H9 (cell line): ENCODE measurements at regions not wholly inside any gene's neighbourhood (a gene's known extent, or its start where the extent isn't known, plus 50 kb on each side); places are given as distances from the start of the nearest gene placed in this dataset.
A peak's percentile ranks its signal among the peaks of the same experiment; 100 is the strongest.

Source experiments
- DNase-seq: peaks from one replicate; pipeline ENCODE4 v3.0.0-alpha.2; 2017
- H2AFZ ChIP-seq: one replicate; pipeline ENCODE4 v1.6.1; 2013; ENCODE audit warnings: mild to moderate bottlenecking, low read length, control low read depth, moderate library complexity
- H2AK5ac ChIP-seq: 2 replicates; pipeline ENCODE4 v1.6.1; 2013; ENCODE audit warnings: low read length, control low read depth, mixed read lengths; ENCODE audit not compliant: insufficient read length
- H2BK120ac ChIP-seq: one replicate; pipeline ENCODE4 v1.6.1; 2013; ENCODE audit warnings: low read depth, mild to moderate bottlenecking, low read length, control low read depth, inconsistent platforms; ENCODE audit not compliant: poor library complexity, severe bottlenecking
- H2BK12ac ChIP-seq: 2 replicates; pipeline ENCODE4 v1.6.1; 2013; ENCODE audit warnings: low read length, control low read depth, mixed read lengths, low read depth; ENCODE audit not compliant: insufficient read length
- H2BK15ac ChIP-seq: 2 replicates; pipeline ENCODE4 v1.6.1; 2013; ENCODE audit warnings: low read depth, low read length, control low read depth
- H2BK20ac ChIP-seq: one replicate; pipeline ENCODE4 v1.6.1; 2013; ENCODE audit warnings: low read depth, mild to moderate bottlenecking, low read length, control low read depth, inconsistent platforms; ENCODE audit not compliant: poor library complexity, severe bottlenecking
- H2BK5ac ChIP-seq: 2 replicates; pipeline ENCODE4 v1.6.1; 2013; ENCODE audit warnings: low read length, control low read depth, mixed read lengths; ENCODE audit not compliant: insufficient read length
- H3K14ac ChIP-seq: 2 replicates; pipeline ENCODE4 v1.6.1; 2013; ENCODE audit warnings: low read length, control low read depth; ENCODE audit not compliant: insufficient read depth
- H3K18ac ChIP-seq: 2 replicates; pipeline ENCODE4 v1.6.1; 2013; ENCODE audit warnings: low read depth, mild to moderate bottlenecking, mixed read lengths, low read length, control low read depth; ENCODE audit not compliant: insufficient read length
- H3K23ac ChIP-seq: 2 replicates; pipeline ENCODE4 v1.6.1; 2013; ENCODE audit warnings: low read length, control low read depth, mixed read lengths, low read depth; ENCODE audit not compliant: insufficient read length
- H3K23me2 ChIP-seq: 2 replicates; pipeline ENCODE4 v1.6.1; 2013; ENCODE audit warnings: low read depth, mild to moderate bottlenecking, mixed read lengths, low read length, control low read depth; ENCODE audit not compliant: insufficient read length, poor library complexity, severe bottlenecking
- H3K27ac ChIP-seq: 2 replicates; pipeline ENCODE4 v1.5.1; 2013; ENCODE audit warnings: low read length, control low read depth, mixed read lengths, low read depth; ENCODE audit not compliant: insufficient read length
- H3K27me3 ChIP-seq: 2 replicates; pipeline ENCODE4 v1.6.1; 2013; ENCODE audit warnings: low read length, control low read depth, inconsistent platforms; ENCODE audit not compliant: insufficient read depth
- H3K4ac ChIP-seq: 2 replicates; pipeline ENCODE4 v1.6.1; 2013; ENCODE audit warnings: low read depth, mild to moderate bottlenecking, control low read depth, inconsistent platforms, low read length, moderate library complexity
- H3K4me1 ChIP-seq: 2 replicates; pipeline ENCODE4 v1.6.1; 2013; ENCODE audit warnings: low read length, control low read depth, inconsistent platforms; ENCODE audit not compliant: insufficient read depth
- H3K4me2 ChIP-seq: 2 replicates; pipeline ENCODE4 v1.6.1; 2013; ENCODE audit warnings: low read length, control low read depth, mixed read lengths; ENCODE audit not compliant: insufficient read length, insufficient read depth
- H3K56ac ChIP-seq: 2 replicates; pipeline ENCODE4 v1.6.1; 2013; ENCODE audit warnings: low read depth, mild to moderate bottlenecking, mixed read lengths, low read length, control low read depth; ENCODE audit not compliant: insufficient read length
- H3K79me1 ChIP-seq: 2 replicates; pipeline ENCODE4 v1.6.1; 2013; ENCODE audit warnings: low read depth, mild to moderate bottlenecking, moderate library complexity, low read length, control low read depth, inconsistent platforms; ENCODE audit not compliant: insufficient read depth, poor library complexity, severe bottlenecking
- H3K79me2 ChIP-seq: 2 replicates; pipeline ENCODE4 v1.6.1; 2013; ENCODE audit warnings: low read length, control low read depth, inconsistent platforms; ENCODE audit not compliant: insufficient read depth
- H3K9ac ChIP-seq: 2 replicates; pipeline ENCODE4 v1.6.1; 2013; ENCODE audit warnings: low read length, control low read depth, mixed read lengths; ENCODE audit not compliant: insufficient read length; ENCODE audit errors: extremely low read depth
- H3K9me3 ChIP-seq: one replicate; pipeline ENCODE4 v1.6.1; 2013; ENCODE audit warnings: low read depth, low read length, inconsistent platforms; ENCODE audit not compliant: control insufficient read depth
- H3T11ph ChIP-seq: one replicate; pipeline ENCODE4 v1.6.1; 2013; ENCODE audit warnings: mild to moderate bottlenecking, low read length, control low read depth, inconsistent platforms
- H4K20me1 ChIP-seq: one replicate; pipeline ENCODE4 v1.6.1; 2013; ENCODE audit not compliant: control insufficient read depth, insufficient read length, insufficient read depth
- H4K5ac ChIP-seq: 2 replicates; pipeline ENCODE4 v1.6.1; 2013; ENCODE audit warnings: low read depth, mild to moderate bottlenecking, mixed read lengths, low read length, control low read depth; ENCODE audit not compliant: insufficient read length
- H4K8ac ChIP-seq: replicated peaks from 2 replicates; pipeline ENCODE4 v1.6.1; 2013; ENCODE audit warnings: low read length, control low read depth, mixed read lengths, low read depth; ENCODE audit not compliant: insufficient read length
- H4K91ac ChIP-seq: 2 replicates; pipeline ENCODE4 v1.6.1; 2013; ENCODE audit warnings: low read depth, mild to moderate bottlenecking, moderate library complexity, mixed read lengths, low read length, control low read depth; ENCODE audit not compliant: insufficient read length
- H3K27ac Mint-ChIP-seq, 3 experiments: 2 replicates in 2 of 3; 3 replicates in 1 of 3; pipeline ENCODE4 v1.8.0; 2020 to 2021; ENCODE audit warnings: mixed read lengths in 3 of 3, mild to moderate bottlenecking in 1 of 3, moderate library complexity in 1 of 3
- H3K27me3 Mint-ChIP-seq: 2 replicates; pipeline ENCODE4 v1.8.0; 2021; ENCODE audit warnings: low read depth, mild to moderate bottlenecking, moderate library complexity, mixed read lengths
- H3K36me3 Mint-ChIP-seq, 3 experiments: 2 replicates in 2 of 3; 3 replicates in 1 of 3; pipeline ENCODE4 v1.8.0; 2020 to 2021; ENCODE audit warnings: low read depth in 3 of 3, mixed read lengths in 3 of 3; ENCODE audit not compliant: insufficient read depth in 1 of 3
- H3K4me1 Mint-ChIP-seq, 2 experiments: 2 replicates each; pipeline ENCODE4 v1.8.0; 2020; ENCODE audit warnings: mixed read lengths in 2 of 2
- H3K4me3 Mint-ChIP-seq, 2 experiments: 2 replicates in 1 of 2; 3 replicates in 1 of 2; pipeline ENCODE4 v1.8.0; 2020 to 2021; ENCODE audit warnings: mild to moderate bottlenecking in 2 of 2, mixed read lengths in 2 of 2, moderate library complexity in 1 of 2
- H3K9me3 Mint-ChIP-seq, 2 experiments: 2 replicates in 1 of 2; 3 replicates in 1 of 2; pipeline ENCODE4 v1.8.0; 2020; ENCODE audit warnings: mild to moderate bottlenecking in 2 of 2, mixed read lengths in 2 of 2, moderate library complexity in 1 of 2
- WGBS: extraction: QIAGEN DNeasy Blood & Tissue Kit; methylation state at CpG from one replicate; pipeline ENCODE4 v1.1.7; 2013; ENCODE audit warnings: missing lambda C conversion rate, low lambda C conversion rate, mixed read lengths; ENCODE audit not compliant: insufficient read length; ENCODE audit errors: extremely low coverage; 5-methylcytosine and 5-hydroxymethylcytosine counted together
- TF ChIP-seq, protein P1 (sequence below): fragments of 200-600 bp; sonication (generic); conservative IDR thresholded peaks from 3 replicates; pipeline ENCODE4 v1.8.0; 2021; ENCODE audit warnings: antibody characterized with exemption, mild to moderate bottlenecking

DNA sequence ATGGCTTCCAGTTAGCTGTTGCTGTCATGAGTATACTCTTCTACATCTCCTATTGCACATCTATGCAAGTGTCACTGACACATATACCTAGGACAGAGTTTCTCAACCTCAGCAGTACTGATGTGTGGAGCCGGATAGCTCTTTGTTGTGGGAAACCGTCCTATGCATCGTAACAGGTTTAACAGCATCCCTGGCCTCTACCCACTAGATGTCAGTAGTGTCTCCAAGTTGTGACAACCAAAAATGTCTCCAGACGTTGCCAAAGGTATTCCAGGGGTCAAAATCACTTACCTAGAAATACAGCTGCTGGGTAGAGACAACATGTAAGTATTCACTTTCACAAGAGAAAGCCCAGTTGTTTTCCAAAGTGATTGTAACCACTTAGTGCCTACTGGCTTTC lies 637.6 kb downstream of the RNF144B start:
- Histone ChIP-seq H3K4me1 (no peaks in the 10 kb centered on the region), H4K5ac (no peak overlapping the region), H3K4me2 (no peak overlapping the region), H2BK12ac (no peak overlapping the region), H3K27me3 (no peaks in the 10 kb centered on the region), H2AFZ (no peak overlapping the region), H3K9me3 (no peaks in the 10 kb centered on the region), H2BK15ac (no peak overlapping the region), H2BK20ac (no peak overlapping the region), H3K18ac (no peak overlapping the region), H2BK5ac (no peak overlapping the region), H3K23me2 (no peaks in the 10 kb centered on the region), H3K4ac (no peak overlapping the region), H2AK5ac (no peak overlapping the region), H3K14ac (no peak overlapping the region), H4K91ac (no peak overlapping the region), H3T11ph (no peak overlapping the region), H4K20me1 (no peaks in the 10 kb centered on the region), H3K9ac (no peak overlapping the region), H4K8ac (no peak overlapping the region), H3K79me1 (no peaks in the 10 kb centered on the region), H3K27ac (no peak overlapping the region), H3K79me2 (no peaks in the 10 kb centered on the region), H2BK120ac (no peak overlapping the region), H3K56ac (no peak overlapping the region), H3K23ac (no peak overlapping the region)
- WGBS = no CpG with 5 or more reads among the region's 4 CpGs
- Mint-ChIP-seq H3K4me3 (no peak overlapping the region), H3K36me3 (no peaks in the 10 kb centered on the region), H3K9me3 (peaks cover 0 to 3% of the 10 kb centered on the region in 2 experiments; a peak in 1 of 5 replicates), H3K27ac (no peak overlapping the region), H3K27me3 (no peaks in the 10 kb centered on the region), H3K4me1 (peaks cover 4 to 7% of the 10 kb centered on the region in 2 experiments)
- DNase-seq = peak; percentile 61
- TF ChIP-seq, protein P1, sequence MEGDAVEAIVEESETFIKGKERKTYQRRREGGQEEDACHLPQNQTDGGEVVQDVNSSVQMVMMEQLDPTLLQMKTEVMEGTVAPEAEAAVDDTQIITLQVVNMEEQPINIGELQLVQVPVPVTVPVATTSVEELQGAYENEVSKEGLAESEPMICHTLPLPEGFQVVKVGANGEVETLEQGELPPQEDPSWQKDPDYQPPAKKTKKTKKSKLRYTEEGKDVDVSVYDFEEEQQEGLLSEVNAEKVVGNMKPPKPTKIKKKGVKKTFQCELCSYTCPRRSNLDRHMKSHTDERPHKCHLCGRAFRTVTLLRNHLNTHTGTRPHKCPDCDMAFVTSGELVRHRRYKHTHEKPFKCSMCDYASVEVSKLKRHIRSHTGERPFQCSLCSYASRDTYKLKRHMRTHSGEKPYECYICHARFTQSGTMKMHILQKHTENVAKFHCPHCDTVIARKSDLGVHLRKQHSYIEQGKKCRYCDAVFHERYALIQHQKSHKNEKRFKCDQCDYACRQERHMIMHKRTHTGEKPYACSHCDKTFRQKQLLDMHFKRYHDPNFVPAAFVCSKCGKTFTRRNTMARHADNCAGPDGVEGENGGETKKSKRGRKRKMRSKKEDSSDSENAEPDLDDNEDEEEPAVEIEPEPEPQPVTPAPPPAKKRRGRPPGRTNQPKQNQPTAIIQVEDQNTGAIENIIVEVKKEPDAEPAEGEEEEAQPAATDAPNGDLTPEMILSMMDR = peak; percentile 85
